WTC11 (cell line): ENCODE measurements at regions not wholly inside any gene's neighbourhood (a gene's known extent, or its start where the extent isn't known, plus 50 kb on each side); places are given as distances from the start of the nearest gene placed in this dataset.

Experiments used
- JUN ChIP-seq: sonication (generic); formaldehyde crosslinking; IDR thresholded peaks from 2 replicates; pipeline ENCODE4 v1.8.0; 2023; ENCODE audit warnings: mild to moderate bottlenecking, missing genetic modification reagents
- SP1 ChIP-seq: sonication (generic); formaldehyde crosslinking; conservative IDR thresholded peaks from 2 replicates; pipeline ENCODE4 v1.8.1; 2022; ENCODE audit warnings: missing genetic modification reagents
- TF ChIP-seq, protein P1 (sequence below): fragments of 200-600 bp; IDR thresholded peaks from 2 replicates; pipeline ENCODE4 v1.8.0; 2022; ENCODE audit warnings: antibody characterized with exemption
- TF ChIP-seq, protein P2 (sequence below): fragments of 250-450 bp; sonication (Bioruptor Pico); IDR thresholded peaks from 2 replicates; pipeline ENCODE4 v1.9.0; 2021; ENCODE audit warnings: mild to moderate bottlenecking
- TF ChIP-seq, protein P3 (sequence below): sonication (generic); formaldehyde crosslinking; conservative IDR thresholded peaks from 2 replicates; pipeline ENCODE4 v1.8.1; 2022; ENCODE audit warnings: mild to moderate bottlenecking, missing genetic modification reagents
- TF ChIP-seq, protein P4 (sequence below): fragments of 250-450 bp; sonication (Bioruptor Pico); conservative IDR thresholded peaks from 2 replicates; pipeline ENCODE4 v1.9.0; 2021; ENCODE audit warnings: mild to moderate bottlenecking
- TF ChIP-seq, protein P5 (sequence below): sonication (generic); formaldehyde crosslinking; IDR thresholded peaks from 2 replicates; pipeline ENCODE4 v1.8.0; 2023; ENCODE audit warnings: missing genetic modification reagents, mild to moderate bottlenecking, borderline replicate concordance
- TF ChIP-seq, protein P6 (sequence below): sonication (generic); formaldehyde crosslinking; IDR thresholded peaks from 2 replicates; pipeline ENCODE4 v1.8.0; 2022; ENCODE audit warnings: missing genetic modification reagents

DNA sequence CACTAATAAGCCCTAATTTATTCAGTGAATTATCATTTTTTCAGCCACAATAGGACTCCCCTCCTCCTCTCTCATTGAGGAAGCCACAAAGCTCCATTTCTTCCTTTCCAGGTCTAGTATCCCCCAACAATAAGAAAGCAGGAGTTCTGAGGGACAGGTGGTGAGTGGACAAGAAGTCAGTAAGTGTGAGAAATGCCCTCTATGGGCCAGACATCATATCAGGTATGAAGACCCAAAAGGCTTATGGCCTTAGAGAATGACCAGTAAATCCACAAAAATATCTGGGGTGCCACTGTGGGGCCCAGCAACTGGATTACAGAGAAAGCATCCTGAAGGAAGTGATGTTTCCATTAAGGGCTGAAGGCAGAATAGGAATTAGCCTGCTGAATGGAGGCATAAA is 175.7 kb downstream of the TRIM33 start:
- TF ChIP-seq, protein P1, sequence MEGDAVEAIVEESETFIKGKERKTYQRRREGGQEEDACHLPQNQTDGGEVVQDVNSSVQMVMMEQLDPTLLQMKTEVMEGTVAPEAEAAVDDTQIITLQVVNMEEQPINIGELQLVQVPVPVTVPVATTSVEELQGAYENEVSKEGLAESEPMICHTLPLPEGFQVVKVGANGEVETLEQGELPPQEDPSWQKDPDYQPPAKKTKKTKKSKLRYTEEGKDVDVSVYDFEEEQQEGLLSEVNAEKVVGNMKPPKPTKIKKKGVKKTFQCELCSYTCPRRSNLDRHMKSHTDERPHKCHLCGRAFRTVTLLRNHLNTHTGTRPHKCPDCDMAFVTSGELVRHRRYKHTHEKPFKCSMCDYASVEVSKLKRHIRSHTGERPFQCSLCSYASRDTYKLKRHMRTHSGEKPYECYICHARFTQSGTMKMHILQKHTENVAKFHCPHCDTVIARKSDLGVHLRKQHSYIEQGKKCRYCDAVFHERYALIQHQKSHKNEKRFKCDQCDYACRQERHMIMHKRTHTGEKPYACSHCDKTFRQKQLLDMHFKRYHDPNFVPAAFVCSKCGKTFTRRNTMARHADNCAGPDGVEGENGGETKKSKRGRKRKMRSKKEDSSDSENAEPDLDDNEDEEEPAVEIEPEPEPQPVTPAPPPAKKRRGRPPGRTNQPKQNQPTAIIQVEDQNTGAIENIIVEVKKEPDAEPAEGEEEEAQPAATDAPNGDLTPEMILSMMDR, result no peak
- TF ChIP-seq, protein P2, sequence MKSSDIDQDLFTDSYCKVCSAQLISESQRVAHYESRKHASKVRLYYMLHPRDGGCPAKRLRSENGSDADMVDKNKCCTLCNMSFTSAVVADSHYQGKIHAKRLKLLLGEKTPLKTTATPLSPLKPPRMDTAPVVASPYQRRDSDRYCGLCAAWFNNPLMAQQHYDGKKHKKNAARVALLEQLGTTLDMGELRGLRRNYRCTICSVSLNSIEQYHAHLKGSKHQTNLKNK, result no peak
- TF ChIP-seq JUN (CRISPR knock-in tag) (no peak), SP1 (CRISPR knock-in tag) (no peak)
- TF ChIP-seq, protein P3, sequence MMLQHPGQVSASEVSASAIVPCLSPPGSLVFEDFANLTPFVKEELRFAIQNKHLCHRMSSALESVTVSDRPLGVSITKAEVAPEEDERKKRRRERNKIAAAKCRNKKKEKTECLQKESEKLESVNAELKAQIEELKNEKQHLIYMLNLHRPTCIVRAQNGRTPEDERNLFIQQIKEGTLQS, result no peak
- TF ChIP-seq, protein P4, sequence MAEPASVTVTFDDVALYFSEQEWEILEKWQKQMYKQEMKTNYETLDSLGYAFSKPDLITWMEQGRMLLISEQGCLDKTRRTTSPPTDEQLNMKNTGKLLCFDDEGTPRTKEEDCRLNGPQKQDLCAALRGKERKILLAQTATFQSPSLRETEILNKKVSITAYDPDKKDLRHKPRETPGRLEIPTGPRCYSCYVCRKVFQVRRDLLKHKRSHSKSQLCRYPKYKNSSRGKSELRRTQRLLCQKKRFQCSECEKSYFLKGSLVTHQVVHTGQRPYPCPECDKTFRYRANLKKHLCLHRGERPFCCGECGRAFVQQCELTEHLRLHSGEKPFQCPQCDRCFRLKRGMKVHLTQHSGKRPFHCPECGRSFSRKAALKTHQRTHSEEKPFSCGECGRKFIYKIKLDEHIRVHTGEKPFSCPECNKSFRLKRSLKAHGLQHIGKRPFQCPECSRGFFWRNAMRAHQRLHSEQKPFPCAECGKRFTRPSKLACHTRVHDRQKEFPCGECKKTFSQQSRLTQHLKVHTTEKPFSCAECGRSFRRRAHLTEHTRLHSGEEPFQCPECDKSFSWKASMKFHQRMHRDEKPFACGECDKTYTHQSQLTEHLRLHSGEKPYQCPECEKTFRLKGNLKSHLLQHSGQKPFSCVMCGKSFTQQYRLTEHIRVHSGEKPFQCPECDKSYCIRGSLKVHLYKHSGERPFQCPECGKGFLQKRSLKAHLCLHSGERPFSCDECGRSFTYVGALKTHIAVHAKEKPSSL (CRISPR knock-in tag), result no peak
- TF ChIP-seq, protein P5, sequence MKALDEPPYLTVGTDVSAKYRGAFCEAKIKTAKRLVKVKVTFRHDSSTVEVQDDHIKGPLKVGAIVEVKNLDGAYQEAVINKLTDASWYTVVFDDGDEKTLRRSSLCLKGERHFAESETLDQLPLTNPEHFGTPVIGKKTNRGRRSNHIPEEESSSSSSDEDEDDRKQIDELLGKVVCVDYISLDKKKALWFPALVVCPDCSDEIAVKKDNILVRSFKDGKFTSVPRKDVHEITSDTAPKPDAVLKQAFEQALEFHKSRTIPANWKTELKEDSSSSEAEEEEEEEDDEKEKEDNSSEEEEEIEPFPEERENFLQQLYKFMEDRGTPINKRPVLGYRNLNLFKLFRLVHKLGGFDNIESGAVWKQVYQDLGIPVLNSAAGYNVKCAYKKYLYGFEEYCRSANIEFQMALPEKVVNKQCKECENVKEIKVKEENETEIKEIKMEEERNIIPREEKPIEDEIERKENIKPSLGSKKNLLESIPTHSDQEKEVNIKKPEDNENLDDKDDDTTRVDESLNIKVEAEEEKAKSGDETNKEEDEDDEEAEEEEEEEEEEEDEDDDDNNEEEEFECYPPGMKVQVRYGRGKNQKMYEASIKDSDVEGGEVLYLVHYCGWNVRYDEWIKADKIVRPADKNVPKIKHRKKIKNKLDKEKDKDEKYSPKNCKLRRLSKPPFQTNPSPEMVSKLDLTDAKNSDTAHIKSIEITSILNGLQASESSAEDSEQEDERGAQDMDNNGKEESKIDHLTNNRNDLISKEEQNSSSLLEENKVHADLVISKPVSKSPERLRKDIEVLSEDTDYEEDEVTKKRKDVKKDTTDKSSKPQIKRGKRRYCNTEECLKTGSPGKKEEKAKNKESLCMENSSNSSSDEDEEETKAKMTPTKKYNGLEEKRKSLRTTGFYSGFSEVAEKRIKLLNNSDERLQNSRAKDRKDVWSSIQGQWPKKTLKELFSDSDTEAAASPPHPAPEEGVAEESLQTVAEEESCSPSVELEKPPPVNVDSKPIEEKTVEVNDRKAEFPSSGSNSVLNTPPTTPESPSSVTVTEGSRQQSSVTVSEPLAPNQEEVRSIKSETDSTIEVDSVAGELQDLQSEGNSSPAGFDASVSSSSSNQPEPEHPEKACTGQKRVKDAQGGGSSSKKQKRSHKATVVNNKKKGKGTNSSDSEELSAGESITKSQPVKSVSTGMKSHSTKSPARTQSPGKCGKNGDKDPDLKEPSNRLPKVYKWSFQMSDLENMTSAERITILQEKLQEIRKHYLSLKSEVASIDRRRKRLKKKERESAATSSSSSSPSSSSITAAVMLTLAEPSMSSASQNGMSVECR, result no peak
- TF ChIP-seq, protein P6, sequence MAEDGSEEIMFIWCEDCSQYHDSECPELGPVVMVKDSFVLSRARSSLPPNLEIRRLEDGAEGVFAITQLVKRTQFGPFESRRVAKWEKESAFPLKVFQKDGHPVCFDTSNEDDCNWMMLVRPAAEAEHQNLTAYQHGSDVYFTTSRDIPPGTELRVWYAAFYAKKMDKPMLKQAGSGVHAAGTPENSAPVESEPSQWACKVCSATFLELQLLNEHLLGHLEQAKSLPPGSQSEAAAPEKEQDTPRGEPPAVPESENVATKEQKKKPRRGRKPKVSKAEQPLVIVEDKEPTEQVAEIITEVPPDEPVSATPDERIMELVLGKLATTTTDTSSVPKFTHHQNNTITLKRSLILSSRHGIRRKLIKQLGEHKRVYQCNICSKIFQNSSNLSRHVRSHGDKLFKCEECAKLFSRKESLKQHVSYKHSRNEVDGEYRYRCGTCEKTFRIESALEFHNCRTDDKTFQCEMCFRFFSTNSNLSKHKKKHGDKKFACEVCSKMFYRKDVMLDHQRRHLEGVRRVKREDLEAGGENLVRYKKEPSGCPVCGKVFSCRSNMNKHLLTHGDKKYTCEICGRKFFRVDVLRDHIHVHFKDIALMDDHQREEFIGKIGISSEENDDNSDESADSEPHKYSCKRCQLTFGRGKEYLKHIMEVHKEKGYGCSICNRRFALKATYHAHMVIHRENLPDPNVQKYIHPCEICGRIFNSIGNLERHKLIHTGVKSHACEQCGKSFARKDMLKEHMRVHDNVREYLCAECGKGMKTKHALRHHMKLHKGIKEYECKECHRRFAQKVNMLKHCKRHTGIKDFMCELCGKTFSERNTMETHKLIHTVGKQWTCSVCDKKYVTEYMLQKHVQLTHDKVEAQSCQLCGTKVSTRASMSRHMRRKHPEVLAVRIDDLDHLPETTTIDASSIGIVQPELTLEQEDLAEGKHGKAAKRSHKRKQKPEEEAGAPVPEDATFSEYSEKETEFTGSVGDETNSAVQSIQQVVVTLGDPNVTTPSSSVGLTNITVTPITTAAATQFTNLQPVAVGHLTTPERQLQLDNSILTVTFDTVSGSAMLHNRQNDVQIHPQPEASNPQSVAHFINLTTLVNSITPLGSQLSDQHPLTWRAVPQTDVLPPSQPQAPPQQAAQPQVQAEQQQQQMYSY (CRISPR knock-in tag), result no peak
